GM10266 (cell line): ENCODE measurements at regions not wholly inside any gene's neighbourhood (a gene's known extent, or its start where the extent isn't known, plus 50 kb on each side); places are given as distances from the start of the nearest gene placed in this dataset.

Experiments
- DNase-seq: peaks from one replicate; pipeline ENCODE4 v3.0.0; 2012; ENCODE audit errors: extremely low spot score
- CTCF ChIP-seq: IDR thresholded peaks from 2 replicates; pipeline ENCODE4 v1.5.1; 2012; ENCODE audit warnings: mild to moderate bottlenecking, low read depth; ENCODE audit not compliant: control insufficient read depth, insufficient read depth; ENCODE audit errors: missing control alignments

GRCh38 chr11:122234257-122234656 is 118.2 kb upstream of the BLID start:
- no peak for TF ChIP-seq CTCF
- DNase-seq, result no peak

GRCh38 chr11:122232985-122233384 is 117.0 kb upstream of the BLID start:
- TF ChIP-seq CTCF, result no peak
- DNase-seq, result no peak

- no peak for DNase-seq
- TF ChIP-seq CTCF, result no peak
Observed at GRCh38 chr11:122230385-122230755, 114.4 kb upstream of the BLID start.

- no peak for TF ChIP-seq CTCF
- no peak for DNase-seq
Observed at GRCh38 chr11:122229481-122230384, 113.7 kb upstream of the BLID start.

- no peak for DNase-seq
- TF ChIP-seq CTCF, result no peak
Observed at GRCh38 chr11:122229078-122229477, 113.1 kb upstream of the BLID start.

GRCh38 chr11:122226810-122227379 is 110.9 kb upstream of the BLID start:
- TF ChIP-seq CTCF, result no peak
- no peak for DNase-seq

GRCh38 chr11:122224867-122225266 is 108.9 kb upstream of the BLID start:
- TF ChIP-seq CTCF, result no peak
- DNase-seq, result no peak
